ENCODE measurements at regions not wholly inside any gene's neighbourhood (a gene's known extent, or its start where the extent isn't known, plus 50 kb on each side); places are given as distances from the start of the nearest gene placed in this dataset.

- DNase-seq: no peak
- Histone ChIP-seq H3K4ac (ENCODE audit: low read depth in 1 of 2, low read length in 2 of 2) (no peak overlapping the region), H3K9ac (ENCODE audit: low read length) (no peak overlapping the region), H3K4me3 (ENCODE audit: insufficient read depth in 1 of 2, low read depth in 1 of 2, low read length in 2 of 2) (no peak overlapping the region), H3K27me3 (ENCODE audit: control insufficient read depth in 1 of 2, insufficient read depth in 1 of 2, low read length in 2 of 2) (peaks cover 0 to 7% of the 10 kb centered on the region in 2 experiments), H2BK12ac (ENCODE audit: low read length in 2 of 2) (no peak overlapping the region), H4K91ac (ENCODE audit: low read length) (no peak overlapping the region), H2AK5ac (ENCODE audit: low read length, severe bottlenecking) (no peak overlapping the region), H3K9me3 (ENCODE audit: control insufficient read depth, low read length) (peaks cover 4% of the 10 kb centered on the region), H3K27ac (ENCODE audit: low read length, poor library complexity, severe bottlenecking) (no peak overlapping the region), H2AFZ (ENCODE audit: low read depth, low read length) (no peak overlapping the region), H4K8ac (ENCODE audit: low read length) (no peak overlapping the region), H2BK120ac (ENCODE audit: low read depth, low read length) (no peak overlapping the region), H3K18ac (ENCODE audit: low read depth in 1 of 2, low read length in 2 of 2) (no peak overlapping the region), H2BK5ac (ENCODE audit: low read depth, low read length, poor library complexity, severe bottlenecking) (no peak overlapping the region), H3K14ac (ENCODE audit: low read length in 2 of 2) (no peak overlapping the region), H3K79me1 (replicated peaks; ENCODE audit: low read length, poor library complexity, severe bottlenecking) (no peaks in the 10 kb centered on the region), H3K4me1 (ENCODE audit: control insufficient read depth, insufficient read depth, low read depth, low read length) (no peaks in the 10 kb centered on the region), H3K36me3 (ENCODE audit: control insufficient read depth in 1 of 2, insufficient read depth in 2 of 2, low read depth in 1 of 2, low read length in 2 of 2) (no peaks in the 10 kb centered on the region), H3K4me2 (ENCODE audit: low read length, poor library complexity, severe bottlenecking) (no peak overlapping the region), H2BK15ac (ENCODE audit: low read depth, poor library complexity, severe bottlenecking) (no peak overlapping the region), H3K23ac (ENCODE audit: low read length in 2 of 2) (no peak overlapping the region)
- 83% methylated on average over 2 of the region's 2 CpGs for WGBS
These were observed 97.1 kb upstream of the TMC3 start for GRCh38 chr15:81471151-81471550.

- Histone ChIP-seq H3K14ac (ENCODE audit: low read length in 2 of 2) (no peak overlapping the region), H3K18ac (ENCODE audit: low read depth in 1 of 2, low read length in 2 of 2) (no peak overlapping the region), H2BK120ac (ENCODE audit: low read depth, low read length) (no peak overlapping the region), H3K4ac (ENCODE audit: low read depth in 1 of 2, low read length in 2 of 2) (no peak overlapping the region), H3K27ac (ENCODE audit: low read length, poor library complexity, severe bottlenecking) (no peak overlapping the region), H2BK15ac (ENCODE audit: low read depth, poor library complexity, severe bottlenecking) (no peak overlapping the region), H2BK12ac (ENCODE audit: low read length in 2 of 2) (no peak overlapping the region), H3K9ac (ENCODE audit: low read length) (no peak overlapping the region), H2AK5ac (ENCODE audit: low read length, severe bottlenecking) (no peak overlapping the region), H3K4me2 (ENCODE audit: low read length, poor library complexity, severe bottlenecking) (no peak overlapping the region), H2AFZ (ENCODE audit: low read depth, low read length) (no peak overlapping the region), H4K91ac (ENCODE audit: low read length) (no peak overlapping the region), H3K36me3 (ENCODE audit: control insufficient read depth in 1 of 2, insufficient read depth in 2 of 2, low read depth in 1 of 2, low read length in 2 of 2) (no peaks in the 10 kb centered on the region), H3K27me3 (ENCODE audit: control insufficient read depth in 1 of 2, insufficient read depth in 1 of 2, low read length in 2 of 2) (peaks cover 0 to 7% of the 10 kb centered on the region in 2 experiments), H3K4me1 (ENCODE audit: control insufficient read depth, insufficient read depth, low read depth, low read length) (no peaks in the 10 kb centered on the region), H3K9me3 (ENCODE audit: control insufficient read depth, low read length) (peaks cover 18% of the 10 kb centered on the region), H3K23ac (ENCODE audit: low read length in 2 of 2) (no peak overlapping the region), H2BK5ac (ENCODE audit: low read depth, low read length, poor library complexity, severe bottlenecking) (no peak overlapping the region), H3K4me3 (ENCODE audit: insufficient read depth in 1 of 2, low read depth in 1 of 2, low read length in 2 of 2) (no peak overlapping the region), H4K8ac (ENCODE audit: low read length) (no peak overlapping the region), H3K79me1 (replicated peaks; ENCODE audit: low read length, poor library complexity, severe bottlenecking) (no peaks in the 10 kb centered on the region)
- 90% methylated on average over 4 of the region's 5 CpGs for WGBS
- no peak for DNase-seq
These were observed 95.1 kb upstream of the TMC3 start for GRCh38 chr15:81469154-81469553.

- 54% methylated on average over 3 of the region's 3 CpGs for whole genome bisulfite sequencing
- Histone ChIP-seq H2BK5ac (ENCODE audit: low read depth, low read length, poor library complexity, severe bottlenecking) (no peak overlapping the region), H4K8ac (ENCODE audit: low read length) (no peak overlapping the region), H3K27me3 (ENCODE audit: control insufficient read depth in 1 of 2, insufficient read depth in 1 of 2, low read length in 2 of 2) (no peaks in the 10 kb centered on the region), H3K9me3 (ENCODE audit: control insufficient read depth, low read length) (peaks cover 32% of the 10 kb centered on the region), H3K4ac (ENCODE audit: low read depth in 1 of 2, low read length in 2 of 2) (no peak overlapping the region), H3K4me2 (ENCODE audit: low read length, poor library complexity, severe bottlenecking) (no peak overlapping the region), H3K9ac (ENCODE audit: low read length) (no peak overlapping the region), H2BK12ac (ENCODE audit: low read length in 2 of 2) (no peak overlapping the region), H3K4me3 (ENCODE audit: insufficient read depth in 1 of 2, low read depth in 1 of 2, low read length in 2 of 2) (no peak overlapping the region), H3K27ac (ENCODE audit: low read length, poor library complexity, severe bottlenecking) (no peak overlapping the region), H4K91ac (ENCODE audit: low read length) (no peak overlapping the region), H2AK5ac (ENCODE audit: low read length, severe bottlenecking) (no peak overlapping the region), H2AFZ (ENCODE audit: low read depth, low read length) (no peak overlapping the region), H3K4me1 (ENCODE audit: control insufficient read depth, insufficient read depth, low read depth, low read length) (no peaks in the 10 kb centered on the region), H3K79me1 (replicated peaks; ENCODE audit: low read length, poor library complexity, severe bottlenecking) (no peaks in the 10 kb centered on the region), H2BK15ac (ENCODE audit: low read depth, poor library complexity, severe bottlenecking) (no peak overlapping the region), H3K23ac (ENCODE audit: low read length in 2 of 2) (no peak overlapping the region), H3K36me3 (ENCODE audit: control insufficient read depth in 1 of 2, insufficient read depth in 2 of 2, low read depth in 1 of 2, low read length in 2 of 2) (no peaks in the 10 kb centered on the region), H3K14ac (ENCODE audit: low read length in 2 of 2) (no peak overlapping the region), H3K18ac (ENCODE audit: low read depth in 1 of 2, low read length in 2 of 2) (no peak overlapping the region), H2BK120ac (ENCODE audit: low read depth, low read length) (no peak overlapping the region)
- no peak for DNase-seq
These were observed 92.7 kb upstream of the TMC3 start for GRCh38 chr15:81466741-81467140.

- Histone ChIP-seq H3K4me3 (ENCODE audit: insufficient read depth in 1 of 2, low read depth in 1 of 2, low read length in 2 of 2) (no peak overlapping the region), H3K27me3 (ENCODE audit: control insufficient read depth in 1 of 2, insufficient read depth in 1 of 2, low read length in 2 of 2) (no peaks in the 10 kb centered on the region), H3K4me1 (ENCODE audit: control insufficient read depth, insufficient read depth, low read depth, low read length) (no peaks in the 10 kb centered on the region), H4K8ac (ENCODE audit: low read length) (no peak overlapping the region), H3K23ac (ENCODE audit: low read length in 2 of 2) (no peak overlapping the region), H3K79me1 (replicated peaks; ENCODE audit: low read length, poor library complexity, severe bottlenecking) (no peaks in the 10 kb centered on the region), H3K9ac (ENCODE audit: low read length) (no peak overlapping the region), H3K9me3 (ENCODE audit: control insufficient read depth, low read length) (peaks cover 7% of the 10 kb centered on the region), H3K4ac (ENCODE audit: low read depth in 1 of 2, low read length in 2 of 2) (no peak overlapping the region), H2BK120ac (ENCODE audit: low read depth, low read length) (no peak overlapping the region), H3K18ac (ENCODE audit: low read depth in 1 of 2, low read length in 2 of 2) (no peak overlapping the region), H2BK15ac (ENCODE audit: low read depth, poor library complexity, severe bottlenecking) (no peak overlapping the region), H2AFZ (ENCODE audit: low read depth, low read length) (no peak overlapping the region), H3K4me2 (ENCODE audit: low read length, poor library complexity, severe bottlenecking) (no peak overlapping the region), H2BK5ac (ENCODE audit: low read depth, low read length, poor library complexity, severe bottlenecking) (no peak overlapping the region), H3K36me3 (ENCODE audit: control insufficient read depth in 1 of 2, insufficient read depth in 2 of 2, low read depth in 1 of 2, low read length in 2 of 2) (no peaks in the 10 kb centered on the region), H2AK5ac (ENCODE audit: low read length, severe bottlenecking) (no peak overlapping the region), H4K91ac (ENCODE audit: low read length) (no peak overlapping the region), H3K14ac (ENCODE audit: low read length in 2 of 2) (no peak overlapping the region), H3K27ac (ENCODE audit: low read length, poor library complexity, severe bottlenecking) (no peak overlapping the region), H2BK12ac (ENCODE audit: low read length in 2 of 2) (no peak overlapping the region)
- DNase-seq: no peak
- no CpG with 5 or more reads among the region's 1 CpG for WGBS
These were observed 80.0 kb upstream of the TMC3 start for GRCh38 chr15:81454024-81454423.
